Ascending aorta (tissue), 2 donors: ENCODE measurements at regions not wholly inside any gene's neighbourhood (a gene's known extent, or its start where the extent isn't known, plus 50 kb on each side); places are given as distances from the start of the nearest gene placed in this dataset.

ENCODE experiments used
- DNase-seq, 2 donors: peaks; one replicate each; pipeline ENCODE4 v3.0.0-alpha.2; 2019; ENCODE audit warnings: low spot score in 2 of 2
- H3K27ac ChIP-seq, 2 donors: fragments of 200-600 bp; sonication (generic); one replicate each; pipeline ENCODE4 v1.5.1; 2016 to 2017; ENCODE audit warnings: mild to moderate bottlenecking in 1 of 2
- H3K27me3 ChIP-seq: fragments of 200-600 bp; sonication (generic); one replicate; pipeline ENCODE4 v1.5.1; 2017
- H3K36me3 ChIP-seq, 2 donors: fragments of 200-600 bp; sonication (generic); one replicate each; pipeline ENCODE4 v1.5.1; 2016
- H3K4me1 ChIP-seq, 2 donors: fragments of 200-600 bp; sonication (generic); one replicate each; pipeline ENCODE4 v1.5.1; 2016 to 2017; ENCODE audit warnings: mild to moderate bottlenecking in 1 of 2
- H3K4me3 ChIP-seq, 2 donors: fragments of 200-600 bp; sonication (generic); one replicate each; pipeline ENCODE4 v1.5.1; 2016 to 2017; ENCODE audit warnings: mild to moderate bottlenecking in 1 of 2
- H3K9me3 ChIP-seq, 2 donors: fragments of 200-600 bp; sonication (generic); one replicate each; pipeline ENCODE4 v1.5.1; 2016
- intact Hi-C: fragments of 100-400 bp; cut with DNase I; formaldehyde crosslinking; loops from one replicate; pipeline ENCODE4 v1.15.1; 2023
- TF ChIP-seq, protein P1 (sequence below), 3 experiments: fragments of 200-600 bp in 2 of 3; fragments of 450-650 bp in 1 of 3; sonication (generic) in 2 of 3; IDR thresholded peaks; one replicate each; pipeline ENCODE4 v1.5.1; 2016 to 2019; ENCODE audit warnings: antibody characterized with exemption in 3 of 3, mild to moderate bottlenecking in 1 of 3, moderate library complexity in 1 of 3

DNA sequence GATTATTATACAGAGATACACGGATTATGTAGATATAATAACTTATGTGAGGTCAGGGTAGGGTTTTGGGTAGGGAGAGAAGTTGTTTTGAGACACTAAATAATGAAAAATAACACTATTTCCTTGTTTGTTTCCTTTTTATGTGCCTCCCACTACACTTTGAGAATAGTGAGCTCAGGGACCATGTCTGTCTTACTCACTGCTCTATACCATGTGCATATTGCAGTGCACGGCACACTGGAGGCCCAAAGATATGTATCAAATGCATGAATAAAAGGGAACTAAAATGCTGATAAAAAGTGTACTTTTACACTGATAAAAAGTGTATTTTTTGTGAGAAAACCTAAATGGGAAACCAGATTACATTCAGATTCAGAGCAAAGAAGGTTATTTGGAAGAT, 151.4 kb upstream of the NABP1 start:
- H3K4me3 ChIP-seq, result no peak overlapping the region
- TF ChIP-seq, protein P1, sequence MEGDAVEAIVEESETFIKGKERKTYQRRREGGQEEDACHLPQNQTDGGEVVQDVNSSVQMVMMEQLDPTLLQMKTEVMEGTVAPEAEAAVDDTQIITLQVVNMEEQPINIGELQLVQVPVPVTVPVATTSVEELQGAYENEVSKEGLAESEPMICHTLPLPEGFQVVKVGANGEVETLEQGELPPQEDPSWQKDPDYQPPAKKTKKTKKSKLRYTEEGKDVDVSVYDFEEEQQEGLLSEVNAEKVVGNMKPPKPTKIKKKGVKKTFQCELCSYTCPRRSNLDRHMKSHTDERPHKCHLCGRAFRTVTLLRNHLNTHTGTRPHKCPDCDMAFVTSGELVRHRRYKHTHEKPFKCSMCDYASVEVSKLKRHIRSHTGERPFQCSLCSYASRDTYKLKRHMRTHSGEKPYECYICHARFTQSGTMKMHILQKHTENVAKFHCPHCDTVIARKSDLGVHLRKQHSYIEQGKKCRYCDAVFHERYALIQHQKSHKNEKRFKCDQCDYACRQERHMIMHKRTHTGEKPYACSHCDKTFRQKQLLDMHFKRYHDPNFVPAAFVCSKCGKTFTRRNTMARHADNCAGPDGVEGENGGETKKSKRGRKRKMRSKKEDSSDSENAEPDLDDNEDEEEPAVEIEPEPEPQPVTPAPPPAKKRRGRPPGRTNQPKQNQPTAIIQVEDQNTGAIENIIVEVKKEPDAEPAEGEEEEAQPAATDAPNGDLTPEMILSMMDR (IDR thresholded peaks at IDR 0.05), result no peak
- intact Hi-C loops, result no loop called here

DNA sequence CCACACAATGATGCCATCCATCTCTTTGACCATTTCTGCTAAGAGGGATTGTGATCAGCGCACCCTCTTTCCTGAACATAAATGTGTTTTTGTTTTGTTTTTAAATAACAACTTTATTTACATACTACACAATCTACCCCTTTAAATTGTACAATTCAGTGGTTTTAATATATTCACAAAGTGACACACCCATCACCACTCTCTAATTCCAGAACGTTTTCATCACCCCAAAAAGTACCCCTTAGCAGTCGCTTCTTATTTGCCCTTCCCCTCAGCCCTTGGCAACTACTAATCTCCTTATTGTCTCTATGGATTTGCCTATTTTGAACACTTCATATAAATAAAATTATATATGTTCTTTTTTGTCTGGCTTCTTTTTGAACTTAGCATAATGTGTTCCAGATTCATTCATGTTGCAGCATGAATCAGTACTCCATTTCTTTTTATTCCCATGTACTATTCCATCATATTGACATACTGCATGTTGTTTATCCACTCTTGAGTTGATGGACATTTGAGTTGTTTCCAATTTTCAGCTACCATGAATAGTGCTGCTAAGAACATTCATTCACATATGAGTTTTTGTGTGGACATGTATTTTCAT, 150.9 kb upstream of the NABP1 start:
- Histone ChIP-seq H3K4me1 (no peaks in the 10 kb centered on the region), H3K27ac (no peak overlapping the region), H3K36me3 (no peaks in the 10 kb centered on the region), H3K9me3 (no peaks in the 10 kb centered on the region), H3K4me3 (no peak overlapping the region), H3K27me3 (no peaks in the 10 kb centered on the region)
- intact Hi-C loops, result no loop called here
- TF ChIP-seq, protein P1 (IDR thresholded peaks at IDR 0.05), result no peak
- no peak for DNase-seq

More for the DNA sequence above, 151.4 kb upstream of the NABP1 start:
- Histone ChIP-seq H3K4me1 (no peaks in the 10 kb centered on the region), H3K36me3 (no peaks in the 10 kb centered on the region), H3K27me3 (no peaks in the 10 kb centered on the region), H3K27ac (no peak overlapping the region), H3K9me3 (no peaks in the 10 kb centered on the region)
- no peak for DNase-seq

DNA sequence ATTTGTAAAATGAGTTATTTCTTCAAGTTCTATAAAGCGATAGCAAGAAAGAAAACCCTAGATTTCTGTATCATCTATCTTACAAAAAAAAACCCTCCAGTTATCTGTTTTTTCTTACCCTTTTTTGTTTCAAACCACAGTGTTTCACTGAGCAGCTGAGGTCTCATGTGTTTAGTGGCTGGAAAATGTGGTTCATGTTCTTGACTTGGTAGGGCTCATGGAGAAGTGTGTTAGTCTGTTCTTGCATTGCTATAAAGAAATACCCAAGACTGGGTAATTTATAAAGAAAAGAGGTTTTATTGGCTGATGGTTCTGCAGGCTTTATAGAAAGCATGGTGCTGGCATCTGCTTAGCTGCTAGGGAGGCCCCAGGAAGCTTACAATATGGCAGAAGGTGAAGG, 147.3 kb upstream of the NABP1 start:
- TF ChIP-seq, protein P1 (IDR thresholded peaks at IDR 0.05), result no peak
- no peak overlapping the region for H3K27ac ChIP-seq
- H3K9me3 ChIP-seq, result no peaks in the 10 kb centered on the region
- H3K4me1 ChIP-seq, result no peaks in the 10 kb centered on the region
- DNase-seq, result no peak
- intact Hi-C loops, result no loop called here
- no peaks in the 10 kb centered on the region for H3K27me3 ChIP-seq
- H3K36me3 ChIP-seq, result no peaks in the 10 kb centered on the region
- H3K4me3 ChIP-seq, result no peak overlapping the region

DNA sequence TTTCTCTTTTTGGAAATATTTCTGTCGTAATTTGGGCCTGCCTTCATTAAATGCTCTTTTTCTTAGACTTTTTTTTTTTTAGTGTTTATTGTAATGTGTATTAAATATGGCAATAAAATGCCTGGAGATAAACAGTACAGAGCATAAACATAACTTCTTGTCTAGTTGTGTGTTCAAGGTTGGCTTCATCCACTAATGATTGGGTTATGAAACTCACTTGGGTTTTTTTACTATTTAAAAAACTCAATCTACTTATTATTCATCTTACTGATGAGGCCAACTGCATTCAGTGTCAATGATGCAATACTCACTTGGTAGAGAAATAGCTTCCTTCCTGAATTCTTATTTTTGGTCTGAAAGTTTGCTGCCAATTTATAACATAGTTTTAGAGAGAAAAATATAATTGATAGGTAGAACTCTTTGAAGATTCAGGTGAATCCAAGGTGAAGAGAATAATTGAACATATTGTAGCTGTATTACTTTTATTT, 144.2 kb upstream of the NABP1 start:
- TF ChIP-seq, protein P1 (IDR thresholded peaks at IDR 0.05), result no peak
- H3K36me3 ChIP-seq, result no peaks in the 10 kb centered on the region
- no peaks in the 10 kb centered on the region for H3K4me1 ChIP-seq
- no peak overlapping the region for H3K4me3 ChIP-seq
- intact Hi-C loops, result no loop called here
- no peak for DNase-seq
- no peaks in the 10 kb centered on the region for H3K9me3 ChIP-seq
- no peaks in the 10 kb centered on the region for H3K27me3 ChIP-seq
- H3K27ac ChIP-seq, result no peak overlapping the region

DNA sequence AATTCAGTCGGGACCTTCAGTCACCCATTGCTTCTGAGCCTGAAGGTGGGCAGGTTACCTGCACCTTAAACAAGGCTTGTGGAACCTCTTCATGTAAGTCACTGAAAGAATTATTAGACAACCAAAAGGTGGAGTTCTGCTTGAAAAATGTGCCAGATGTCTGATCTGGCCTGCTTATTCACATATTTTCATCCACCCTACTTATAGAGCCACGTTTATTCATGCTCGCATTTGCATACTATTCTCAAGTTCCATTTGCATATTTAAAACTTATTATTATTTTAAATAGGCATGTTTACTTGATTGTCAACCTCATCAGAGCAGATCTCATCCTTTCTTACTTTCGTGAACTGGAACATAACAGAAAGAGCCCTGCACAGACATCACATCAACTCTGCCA, 140.0 kb upstream of the NABP1 start:
- Histone ChIP-seq H3K27ac (no peak overlapping the region), H3K36me3 (no peaks in the 10 kb centered on the region), H3K27me3 (no peaks in the 10 kb centered on the region), H3K4me3 (no peak overlapping the region), H3K9me3 (no peaks in the 10 kb centered on the region), H3K4me1 (no peaks in the 10 kb centered on the region)
- TF ChIP-seq, protein P1 (IDR thresholded peaks at IDR 0.05), result no peak
- intact Hi-C loops, result no loop called here
- DNase-seq, result no peak
